ENCODE measurements at regions not wholly inside any gene's neighbourhood (a gene's known extent, or its start where the extent isn't known, plus 50 kb on each side); places are given as distances from the start of the nearest gene placed in this dataset.
"Not testable (repeated sequence)": the region's sequence is repeated elsewhere in the genome, so short reads cannot be mapped to it uniquely, and the experiment has no call there.

GRCh38 chr6:8361259-8361658 lies 74.1 kb downstream of the SLC35B3 start:
- no peak for DNase-seq

GRCh38 chr6:8352966-8353340 lies 82.4 kb downstream of the SLC35B3 start:
- DNase-seq: no peak

GRCh38 chr6:8352335-8352965 lies 82.9 kb downstream of the SLC35B3 start:
- DNase-seq: no peak

- DNase-seq: no peak
Observed at GRCh38 chr6:8343600-8343999, 91.7 kb downstream of the SLC35B3 start.

GRCh38 chr6:8342241-8342819 lies 93.0 kb downstream of the SLC35B3 start:
- DNase-seq: no peak

- DNase-seq: no peak
Observed at GRCh38 chr6:8337147-8337546, 98.2 kb downstream of the SLC35B3 start.

GRCh38 chr6:8336406-8337057 lies 98.8 kb downstream of the SLC35B3 start:
- DNase-seq: no peak

GRCh38 chr6:8335896-8336295 lies 99.4 kb downstream of the SLC35B3 start:
- DNase-seq: no peak

GRCh38 chr6:8335381-8335780 lies 100.0 kb downstream of the SLC35B3 start:
- DNase-seq: no peak

GRCh38 chr6:8334113-8334512 lies 101.2 kb downstream of the SLC35B3 start:
- no peak for DNase-seq

- DNase-seq: no peak
Observed at GRCh38 chr6:8329562-8329961, 105.8 kb downstream of the SLC35B3 start.

- no peak for DNase-seq
Observed at GRCh38 chr6:8325743-8326142, 109.6 kb downstream of the SLC35B3 start.

- DNase-seq: no peak
Observed at GRCh38 chr6:8322659-8323058, 112.7 kb downstream of the SLC35B3 start.

GRCh38 chr6:8321671-8322404 lies 113.5 kb downstream of the SLC35B3 start:
- DNase-seq: no peak

GRCh38 chr6:8315154-8315553 lies 120.2 kb downstream of the SLC35B3 start:
- DNase-seq: no peak

- no peak for DNase-seq
Observed at GRCh38 chr6:8301502-8301901, 133.8 kb downstream of the SLC35B3 start.

- DNase-seq: no peak
Observed at GRCh38 chr6:8299034-8299433, 136.3 kb downstream of the SLC35B3 start.

- not testable (repeated sequence) for DNase-seq
Observed at GRCh38 chr6:8282946-8283345, 152.4 kb downstream of the SLC35B3 start.

- DNase-seq: no peak
Observed at GRCh38 chr6:8282380-8282779, 153.0 kb downstream of the SLC35B3 start.

- DNase-seq: no peak
Observed at GRCh38 chr6:8279041-8279805, 156.1 kb downstream of the SLC35B3 start.

GRCh38 chr6:8278562-8278961 lies 156.8 kb downstream of the SLC35B3 start:
- no peak for DNase-seq

- DNase-seq: no peak
Observed at GRCh38 chr6:8277769-8278168, 157.6 kb downstream of the SLC35B3 start.

- DNase-seq: no peak
Observed at GRCh38 chr6:8276148-8276547, 159.2 kb downstream of the SLC35B3 start.

All from activated T-cell treated with anti-CD3 and anti-CD28 coated beads for 4 hours (primary cell).